ENCODE measurements at regions not wholly inside any gene's neighbourhood (a gene's known extent, or its start where the extent isn't known, plus 50 kb on each side); places are given as distances from the start of the nearest gene placed in this dataset.

- TF ChIP-seq, protein P1, sequence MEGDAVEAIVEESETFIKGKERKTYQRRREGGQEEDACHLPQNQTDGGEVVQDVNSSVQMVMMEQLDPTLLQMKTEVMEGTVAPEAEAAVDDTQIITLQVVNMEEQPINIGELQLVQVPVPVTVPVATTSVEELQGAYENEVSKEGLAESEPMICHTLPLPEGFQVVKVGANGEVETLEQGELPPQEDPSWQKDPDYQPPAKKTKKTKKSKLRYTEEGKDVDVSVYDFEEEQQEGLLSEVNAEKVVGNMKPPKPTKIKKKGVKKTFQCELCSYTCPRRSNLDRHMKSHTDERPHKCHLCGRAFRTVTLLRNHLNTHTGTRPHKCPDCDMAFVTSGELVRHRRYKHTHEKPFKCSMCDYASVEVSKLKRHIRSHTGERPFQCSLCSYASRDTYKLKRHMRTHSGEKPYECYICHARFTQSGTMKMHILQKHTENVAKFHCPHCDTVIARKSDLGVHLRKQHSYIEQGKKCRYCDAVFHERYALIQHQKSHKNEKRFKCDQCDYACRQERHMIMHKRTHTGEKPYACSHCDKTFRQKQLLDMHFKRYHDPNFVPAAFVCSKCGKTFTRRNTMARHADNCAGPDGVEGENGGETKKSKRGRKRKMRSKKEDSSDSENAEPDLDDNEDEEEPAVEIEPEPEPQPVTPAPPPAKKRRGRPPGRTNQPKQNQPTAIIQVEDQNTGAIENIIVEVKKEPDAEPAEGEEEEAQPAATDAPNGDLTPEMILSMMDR (IDR thresholded peaks at IDR 0.05): no peak
- no peak for TF ChIP-seq POLR2A (IDR thresholded peaks at IDR 0.05)
- TF ChIP-seq EP300 (IDR thresholded peaks at IDR 0.05): no peak
These were observed 243.5 kb upstream of the KBTBD8 start for GRCh38 chr3:66754613-66755012.

All from ovary (tissue), 3 donors.